ENCODE measurements at regions not wholly inside any gene's neighbourhood (a gene's known extent, or its start where the extent isn't known, plus 50 kb on each side); places are given as distances from the start of the nearest gene placed in this dataset.

GRCh38 chr7:123346766-123347165 lies 147.0 kb upstream of the SLC13A1 start:
- Histone ChIP-seq H4K8ac (ENCODE audit: low read depth in 2 of 2, low read length in 2 of 2) (no peak overlapping the region), H4K91ac (ENCODE audit: insufficient read depth, low read depth, low read length) (no peak overlapping the region), H4K20me1 (ENCODE audit: insufficient read depth, low read length) (no peaks in the 10 kb centered on the region), H2AK5ac (ENCODE audit: low read depth, low read length) (no peak overlapping the region), H2AK9ac (replicated peaks; ENCODE audit: low read depth, low read length, poor library complexity) (no peak overlapping the region), H3K4me2 (ENCODE audit: low read depth, low read length) (no peak overlapping the region), H3K23ac (ENCODE audit: low read depth, low read length) (no peak overlapping the region), H3K9me3 (ENCODE audit: control insufficient read depth, insufficient read depth, low read length) (peaks cover 4% of the 10 kb centered on the region; the same call in 1 of the 2 replicates), H2BK120ac (ENCODE audit: low read depth, low read length) (no peak overlapping the region), H4K5ac (ENCODE audit: low read depth, low read length) (no peak overlapping the region), H3K27me3 (ENCODE audit: control insufficient read depth, insufficient read depth, low read length) (no peaks in the 10 kb centered on the region), H3K56ac (ENCODE audit: extremely low read depth, insufficient read depth, low read length) (no peak overlapping the region), H3K36me3 (ENCODE audit: control insufficient read depth, insufficient read depth, low read length) (no peaks in the 10 kb centered on the region), H3K4me3 (ENCODE audit: insufficient read depth, low read depth, low read length) (no peak overlapping the region), H3K4me1 (ENCODE audit: control insufficient read depth, insufficient read depth, low read length) (no peaks in the 10 kb centered on the region), H2AFZ (replicated peaks; ENCODE audit: low read length, poor library complexity) (no peak overlapping the region), H3K14ac (replicated peaks; ENCODE audit: low read depth, low read length) (no peak overlapping the region), H3K79me1 (ENCODE audit: low read depth in 1 of 2, low read length in 2 of 2) (no peaks in the 10 kb centered on the region), H2BK5ac (ENCODE audit: low read depth, low read length, poor library complexity, severe bottlenecking) (no peak overlapping the region), H3K9me1 (ENCODE audit: insufficient read depth, low read length) (no peaks in the 10 kb centered on the region), H3K9ac (ENCODE audit: low read depth, low read length) (no peak overlapping the region), H2BK15ac (ENCODE audit: low read depth, low read length) (no peak overlapping the region), H3K4ac (ENCODE audit: low read depth, low read length) (no peak overlapping the region), H2BK20ac (ENCODE audit: low read depth, low read length) (no peak overlapping the region), H3K27ac (ENCODE audit: insufficient read depth, low read length) (no peak overlapping the region), H3K18ac (ENCODE audit: low read depth, low read length) (no peak overlapping the region)
- in situ Hi-C loops (cut with MboI; ENCODE audit: low sequenced_read_pairs) (no loop called here), intact Hi-C loops (cut with micrococcal nuclease) (no loop called here), dilution Hi-C loops (cut with HindIII; ENCODE audit: low sequenced_read_pairs, unreplicated experiment) (no loop called here)
- CTCF ChIA-PET, result no interaction called here
- POLR2A ChIA-PET (ENCODE audit: unreplicated experiment), result no interaction called here
- no TSS peak for BruUV-seq (replicated peaks)
- DNase-seq (no peak), ATAC-seq (ENCODE audit: low read depth) (no peak)
- no peak for TF ChIP-seq RFX5 (IDR thresholded peaks at IDR 0.05; ENCODE audit: low read depth, low read length)
